ENCODE measurements at regions not wholly inside any gene's neighbourhood (a gene's known extent, or its start where the extent isn't known, plus 50 kb on each side); places are given as distances from the start of the nearest gene placed in this dataset.

- Histone ChIP-seq H3K9me3 (ENCODE audit: control insufficient read depth, low read depth, low read length) (no peaks in the 10 kb centered on the region), H2BK12ac (ENCODE audit: insufficient read length, low read depth, low read length) (no peak overlapping the region), H3K4me2 (ENCODE audit: insufficient read depth, insufficient read length, low read length) (no peak overlapping the region), H2BK15ac (ENCODE audit: low read depth, low read length) (no peak overlapping the region), H3K27me3 (ENCODE audit: insufficient read depth, low read length) (no peaks in the 10 kb centered on the region), H2AFZ (ENCODE audit: low read length) (no peak overlapping the region), H3T11ph (ENCODE audit: low read length) (no peak overlapping the region), H3K79me1 (ENCODE audit: insufficient read depth, low read depth, low read length, poor library complexity, severe bottlenecking) (no peaks in the 10 kb centered on the region), H3K79me2 (ENCODE audit: insufficient read depth, low read length) (no peaks in the 10 kb centered on the region), H3K4ac (ENCODE audit: low read depth, low read length) (no peak overlapping the region), H2AK5ac (ENCODE audit: insufficient read length, low read length) (no peak overlapping the region), H4K8ac (replicated peaks; ENCODE audit: insufficient read length, low read depth, low read length) (no peak overlapping the region), H4K20me1 (ENCODE audit: control insufficient read depth, insufficient read depth, insufficient read length) (no peaks in the 10 kb centered on the region), H3K9ac (ENCODE audit: extremely low read depth, insufficient read length, low read length) (no peak overlapping the region), H4K5ac (ENCODE audit: insufficient read length, low read depth, low read length) (no peak overlapping the region), H3K18ac (ENCODE audit: insufficient read length, low read depth, low read length) (no peak overlapping the region), H3K14ac (ENCODE audit: insufficient read depth, low read length) (no peak overlapping the region), H2BK20ac (ENCODE audit: low read depth, low read length, poor library complexity, severe bottlenecking) (no peak overlapping the region), H3K23me2 (ENCODE audit: insufficient read length, low read depth, low read length, poor library complexity, severe bottlenecking) (no peaks in the 10 kb centered on the region), H3K23ac (ENCODE audit: insufficient read length, low read depth, low read length) (no peak overlapping the region), H2BK5ac (ENCODE audit: insufficient read length, low read length) (no peak overlapping the region), H3K56ac (ENCODE audit: insufficient read length, low read depth, low read length) (no peak overlapping the region), H2BK120ac (ENCODE audit: low read depth, low read length, poor library complexity, severe bottlenecking) (no peak overlapping the region), H4K91ac (ENCODE audit: insufficient read length, low read depth, low read length) (no peak overlapping the region), H3K4me1 (ENCODE audit: insufficient read depth, low read length) (no peaks in the 10 kb centered on the region), H3K27ac (ENCODE audit: insufficient read length, low read depth, low read length) (no peak overlapping the region)
- Mint-ChIP-seq H3K27me3 (ENCODE audit: low read depth) (no peaks in the 10 kb centered on the region), H3K36me3 (ENCODE audit: insufficient read depth in 1 of 3, low read depth in 3 of 3) (no peaks in the 10 kb centered on the region), H3K4me3 (no peak overlapping the region), H3K4me1 (no peaks in the 10 kb centered on the region), H3K9me3 (no peaks in the 10 kb centered on the region), H3K27ac (no peak overlapping the region)
- no peak for TF ChIP-seq CTCF (conservative IDR thresholded peaks at IDR 0.05)
- WGBS (ENCODE audit: extremely low coverage, insufficient read length, low lambda C conversion rate) = no CpG with 5 or more reads among the region's 2 CpGs
- DNase-seq = no peak
These were observed 291.0 kb upstream of the SLITRK6 start for GRCh38 chr13:86090181-86090580.

All from H9 (cell line).